Lower lobe of right lung (tissue), 2 donors: ENCODE measurements at regions not wholly inside any gene's neighbourhood (a gene's known extent, or its start where the extent isn't known, plus 50 kb on each side); places are given as distances from the start of the nearest gene placed in this dataset.

Experiments used
- ATAC-seq, 2 donors: fragments of 200-7000 bp; cut with Tn5 transposase; one replicate each; pipeline ENCODE4 v1.9.1; 2020 to 2022; ENCODE audit warnings: mild to moderate bottlenecking in 2 of 2, moderate library complexity in 2 of 2
- DNase-seq: peaks from one replicate; pipeline ENCODE4 v3.0.0-alpha.2; 2020
- H3K27ac ChIP-seq: fragments of 200-600 bp; one replicate; pipeline ENCODE4 v1.8.0; 2022
- H3K27me3 ChIP-seq: fragments of 200-600 bp; one replicate; pipeline ENCODE4 v1.8.0; 2022; ENCODE audit warnings: low read depth
- H3K36me3 ChIP-seq: fragments of 200-600 bp; one replicate; pipeline ENCODE4 v1.8.0; 2022; ENCODE audit warnings: mild to moderate bottlenecking
- H3K4me1 ChIP-seq: fragments of 200-600 bp; one replicate; pipeline ENCODE4 v1.8.0; 2022
- H3K4me3 ChIP-seq: fragments of 200-600 bp; one replicate; pipeline ENCODE4 v1.8.0; 2022; ENCODE audit warnings: mild to moderate bottlenecking
- H3K9me3 ChIP-seq: fragments of 200-600 bp; one replicate; pipeline ENCODE4 v1.8.0; 2022
- intact Hi-C: fragments of 100-400 bp; cut with DNase I; formaldehyde crosslinking; loops from one replicate; pipeline ENCODE4 v1.11.0; 2022
- TF ChIP-seq, protein P1 (sequence below): fragments of 200-600 bp; IDR thresholded peaks from one replicate; pipeline ENCODE4 v1.8.0; 2022; ENCODE audit warnings: antibody characterized with exemption, mild to moderate bottlenecking
- donor health status: DM: no; HTN: yes; CAD: no; lungs with severe emphysema.

DNA sequence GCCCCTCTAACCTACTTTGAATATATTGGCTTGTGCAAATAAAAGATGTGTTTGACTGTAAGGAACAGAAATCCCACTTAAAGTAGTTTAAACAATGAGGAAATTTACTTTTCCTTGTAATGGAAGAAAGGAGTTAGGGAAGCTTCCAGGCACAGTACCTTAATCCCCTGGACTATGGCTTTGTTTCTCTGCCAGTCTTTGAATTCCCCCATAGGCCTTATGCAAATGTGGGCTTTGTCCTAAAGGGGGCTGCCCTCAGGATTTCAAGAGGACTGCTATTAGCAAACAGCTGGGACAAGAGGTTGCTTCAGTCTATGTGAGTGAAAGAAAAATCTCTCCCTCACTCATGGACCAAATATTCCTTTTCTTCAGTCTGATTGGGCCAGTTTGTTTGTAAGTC lies 255.1 kb upstream of the THSD7B start:
- no peak for DNase-seq
- TF ChIP-seq, protein P1, sequence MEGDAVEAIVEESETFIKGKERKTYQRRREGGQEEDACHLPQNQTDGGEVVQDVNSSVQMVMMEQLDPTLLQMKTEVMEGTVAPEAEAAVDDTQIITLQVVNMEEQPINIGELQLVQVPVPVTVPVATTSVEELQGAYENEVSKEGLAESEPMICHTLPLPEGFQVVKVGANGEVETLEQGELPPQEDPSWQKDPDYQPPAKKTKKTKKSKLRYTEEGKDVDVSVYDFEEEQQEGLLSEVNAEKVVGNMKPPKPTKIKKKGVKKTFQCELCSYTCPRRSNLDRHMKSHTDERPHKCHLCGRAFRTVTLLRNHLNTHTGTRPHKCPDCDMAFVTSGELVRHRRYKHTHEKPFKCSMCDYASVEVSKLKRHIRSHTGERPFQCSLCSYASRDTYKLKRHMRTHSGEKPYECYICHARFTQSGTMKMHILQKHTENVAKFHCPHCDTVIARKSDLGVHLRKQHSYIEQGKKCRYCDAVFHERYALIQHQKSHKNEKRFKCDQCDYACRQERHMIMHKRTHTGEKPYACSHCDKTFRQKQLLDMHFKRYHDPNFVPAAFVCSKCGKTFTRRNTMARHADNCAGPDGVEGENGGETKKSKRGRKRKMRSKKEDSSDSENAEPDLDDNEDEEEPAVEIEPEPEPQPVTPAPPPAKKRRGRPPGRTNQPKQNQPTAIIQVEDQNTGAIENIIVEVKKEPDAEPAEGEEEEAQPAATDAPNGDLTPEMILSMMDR, result no peak
- ATAC-seq, result no peak

DNA sequence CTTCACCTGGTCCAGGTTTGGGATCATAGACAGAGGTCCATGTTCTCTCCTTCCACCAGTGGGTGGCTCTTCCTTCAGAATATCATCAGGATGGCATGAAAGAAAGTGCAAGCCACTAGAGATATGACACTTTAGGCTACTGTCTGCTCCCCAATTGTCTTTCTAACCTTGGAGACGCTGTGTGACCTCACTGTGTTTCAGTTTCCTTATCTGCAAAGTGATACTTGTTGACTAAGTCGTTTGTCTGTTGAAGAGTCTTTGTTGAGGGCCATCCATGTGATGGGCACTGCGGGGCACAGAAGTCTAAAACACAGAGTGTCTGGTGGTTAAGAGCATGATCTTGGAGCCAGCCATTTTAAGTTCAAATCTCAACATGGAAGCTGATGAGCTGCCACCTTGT lies 259.9 kb upstream of the THSD7B start:
- ATAC-seq (no peak), DNase-seq (no peak)
- intact Hi-C loops, result no loop called here
- Histone ChIP-seq H3K27ac (no peak overlapping the region), H3K4me3 (no peak overlapping the region), H3K36me3 (no peaks in the 10 kb centered on the region), H3K9me3 (no peaks in the 10 kb centered on the region), H3K4me1 (no peaks in the 10 kb centered on the region), H3K27me3 (no peaks in the 10 kb centered on the region)
- TF ChIP-seq, protein P1, result no peak

More for the DNA sequence above, 255.1 kb upstream of the THSD7B start:
- H3K27ac ChIP-seq, result no peak overlapping the region
- no peaks in the 10 kb centered on the region for H3K9me3 ChIP-seq
- intact Hi-C loops, result no loop called here
- no peaks in the 10 kb centered on the region for H3K4me1 ChIP-seq
- H3K4me3 ChIP-seq, result no peak overlapping the region
- no peaks in the 10 kb centered on the region for H3K36me3 ChIP-seq
- peaks cover 3% of the 10 kb centered on the region for H3K27me3 ChIP-seq

DNA sequence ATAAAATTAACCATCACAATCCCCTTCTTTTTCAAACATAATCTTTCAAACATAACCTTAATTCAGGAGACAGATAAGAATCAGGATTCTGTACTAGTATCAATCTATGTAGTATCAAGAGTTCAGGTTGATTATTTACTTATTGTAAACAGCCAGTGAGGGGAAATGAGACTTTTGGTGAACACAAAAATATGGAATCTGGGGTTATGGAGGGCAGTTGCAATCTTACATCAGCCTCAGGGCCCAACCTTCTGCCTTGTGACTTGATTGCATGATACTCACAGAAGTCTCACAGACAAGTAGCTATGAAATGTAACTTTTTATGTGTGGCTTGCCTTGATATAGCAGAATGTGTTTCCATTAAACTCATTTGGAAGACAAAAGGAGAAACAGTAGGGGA lies 262.7 kb upstream of the THSD7B start:
- DNase-seq, result no peak
- ATAC-seq, result no peak
- H3K27me3 ChIP-seq, result no peaks in the 10 kb centered on the region
- TF ChIP-seq, protein P1, result no peak
- H3K36me3 ChIP-seq, result no peaks in the 10 kb centered on the region
- H3K4me3 ChIP-seq, result no peak overlapping the region
- no peaks in the 10 kb centered on the region for H3K9me3 ChIP-seq
- intact Hi-C loops, result no loop called here
- H3K4me1 ChIP-seq, result no peaks in the 10 kb centered on the region
- no peak overlapping the region for H3K27ac ChIP-seq

DNA sequence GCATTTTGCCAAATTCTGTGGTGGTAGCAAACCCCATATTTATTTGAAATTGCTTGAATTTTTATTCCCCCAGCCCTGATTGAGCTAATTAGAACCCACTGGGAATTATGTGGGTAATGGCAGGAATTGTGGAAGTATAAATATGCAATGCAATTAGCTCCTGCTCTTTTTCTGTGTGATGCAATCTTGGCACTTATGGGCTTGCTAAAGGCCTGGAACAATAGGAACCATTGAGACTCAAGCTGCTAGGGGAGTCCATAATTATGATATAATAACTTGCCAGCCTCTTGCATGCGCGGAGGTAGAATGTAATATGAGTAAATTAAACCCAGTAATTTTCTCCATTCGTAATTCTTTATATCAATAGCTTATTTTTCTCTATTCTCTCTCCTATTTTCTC lies 267.6 kb upstream of the THSD7B start:
- H3K4me3 ChIP-seq, result no peak overlapping the region
- no peaks in the 10 kb centered on the region for H3K27me3 ChIP-seq
- H3K27ac ChIP-seq, result no peak overlapping the region
- ATAC-seq, result no peak
- no peaks in the 10 kb centered on the region for H3K4me1 ChIP-seq
- H3K36me3 ChIP-seq, result no peaks in the 10 kb centered on the region
- DNase-seq, result no peak
- TF ChIP-seq, protein P1, result no peak
- no peaks in the 10 kb centered on the region for H3K9me3 ChIP-seq
- intact Hi-C loops, result no loop called here

DNA sequence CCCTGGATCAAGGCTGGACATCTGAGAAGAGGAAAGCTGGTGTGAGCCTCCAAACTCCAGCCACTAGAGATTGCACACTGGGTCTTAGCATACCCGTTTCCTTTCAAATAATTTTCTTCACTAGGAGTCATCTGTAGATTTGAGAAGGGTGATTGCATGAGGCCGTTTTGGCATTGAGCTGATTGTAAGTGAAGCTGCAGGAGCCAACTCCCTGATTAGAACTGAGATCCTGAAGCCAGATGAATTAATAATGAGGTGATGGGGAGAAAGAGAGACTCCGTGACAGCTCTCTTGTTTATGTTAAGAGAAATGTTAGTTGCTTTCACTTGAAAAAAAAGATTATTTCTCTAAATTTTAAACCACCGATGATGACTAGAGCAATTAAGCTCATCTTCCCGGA lies 268.4 kb upstream of the THSD7B start:
- no peaks in the 10 kb centered on the region for H3K36me3 ChIP-seq
- no peaks in the 10 kb centered on the region for H3K4me1 ChIP-seq
- ATAC-seq (no peak), DNase-seq (no peak)
- H3K4me3 ChIP-seq, result no peak overlapping the region
- intact Hi-C loops, result no loop called here
- H3K27ac ChIP-seq, result no peak overlapping the region
- H3K27me3 ChIP-seq, result no peaks in the 10 kb centered on the region
- no peaks in the 10 kb centered on the region for H3K9me3 ChIP-seq
- TF ChIP-seq, protein P1, result no peak

DNA sequence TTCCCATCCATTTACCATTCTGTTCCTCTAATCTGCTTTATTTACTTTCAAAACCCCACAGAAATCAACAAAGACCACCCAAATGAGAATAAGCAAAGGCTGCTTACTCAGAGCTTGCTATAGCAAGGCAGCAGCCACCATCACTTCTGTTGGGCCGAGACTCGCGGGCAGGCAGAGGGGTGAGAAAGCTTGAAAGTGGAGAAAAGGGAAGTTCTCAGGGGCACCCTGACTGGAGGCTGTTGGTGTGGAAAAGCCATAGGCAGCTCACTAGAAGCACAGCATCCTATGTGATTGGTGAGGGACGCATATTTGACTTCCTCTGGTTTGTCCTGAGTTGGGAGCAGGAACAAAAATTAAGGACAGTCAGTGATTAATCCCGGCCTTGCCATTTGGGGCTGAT lies 269.7 kb upstream of the THSD7B start:
- no peak overlapping the region for H3K4me3 ChIP-seq
- H3K36me3 ChIP-seq, result no peaks in the 10 kb centered on the region
- no peaks in the 10 kb centered on the region for H3K9me3 ChIP-seq
- no peaks in the 10 kb centered on the region for H3K27me3 ChIP-seq
- H3K27ac ChIP-seq, result no peak overlapping the region
- intact Hi-C loops, result no loop called here
- DNase-seq (no peak), ATAC-seq (no peak)
- H3K4me1 ChIP-seq, result no peaks in the 10 kb centered on the region
- TF ChIP-seq, protein P1, result no peak
